ENCODE measurements at regions not wholly inside any gene's neighbourhood (a gene's known extent, or its start where the extent isn't known, plus 50 kb on each side); places are given as distances from the start of the nearest gene placed in this dataset.

DNA sequence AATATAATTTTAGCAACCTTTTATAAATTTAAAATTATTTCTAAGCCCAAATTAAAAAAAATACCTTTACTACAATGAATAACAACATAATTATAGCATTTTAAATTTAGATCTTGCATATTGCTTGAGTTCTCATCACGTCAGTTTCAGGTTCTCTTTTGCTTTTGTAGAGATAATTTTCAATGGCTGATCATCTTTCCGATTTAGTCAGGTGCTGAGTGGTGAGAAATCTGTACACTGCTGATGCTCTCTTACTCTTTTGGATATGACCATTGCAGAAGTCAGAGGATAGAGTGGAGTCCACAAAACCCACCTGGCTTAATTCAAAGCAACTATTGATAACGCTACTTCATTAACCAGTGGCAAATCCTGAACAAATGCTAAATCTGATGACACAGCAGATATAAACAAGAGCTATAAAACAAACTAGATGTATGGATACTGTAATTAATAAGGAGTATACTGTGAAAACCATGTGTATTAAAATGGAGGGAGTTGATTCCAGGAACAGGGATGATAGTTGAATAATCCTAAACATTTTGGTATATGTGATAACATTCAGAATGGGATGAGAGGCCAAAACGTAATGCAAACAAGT, 394.8 kb downstream of the CSNK1G3 start:
- DNase-seq = no peak

DNA sequence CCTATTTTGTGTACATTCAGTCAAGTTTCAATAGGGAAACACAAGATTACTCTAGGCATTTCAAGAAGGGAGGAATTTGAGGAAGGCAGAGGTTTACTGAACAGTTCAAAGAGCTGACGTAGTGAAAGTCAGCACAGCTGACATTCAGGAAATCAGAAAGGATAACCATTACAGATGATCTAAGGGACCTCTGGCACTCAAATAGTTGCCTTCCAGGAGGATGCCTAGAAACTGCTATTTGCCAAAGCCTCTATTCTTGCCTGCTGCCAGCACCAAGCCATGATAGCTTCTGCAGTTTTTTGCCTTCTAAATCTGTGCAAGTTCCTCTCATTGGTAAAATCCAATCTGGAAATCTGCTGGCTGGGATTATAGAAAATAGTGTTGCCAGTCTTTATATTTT, 373.1 kb downstream of the CSNK1G3 start:
- no peak for DNase-seq

DNA sequence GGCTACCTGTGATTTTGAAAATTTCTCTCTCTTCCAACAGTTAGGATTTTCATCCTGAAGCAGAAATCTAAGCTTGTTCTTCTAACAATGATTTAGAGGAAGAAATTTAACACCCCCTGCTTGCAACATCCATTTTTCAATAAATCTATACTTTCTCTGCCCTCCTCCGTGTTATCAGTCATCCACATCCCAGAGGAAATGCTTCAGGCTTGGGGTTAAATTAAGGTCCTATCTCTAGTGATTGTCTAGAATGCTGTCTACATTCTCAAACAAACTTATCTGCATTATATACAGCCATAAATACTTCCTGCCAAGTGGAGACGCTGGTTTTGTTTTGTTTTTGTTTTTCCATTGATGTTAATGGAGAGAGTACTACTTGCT, 371.0 kb downstream of the CSNK1G3 start:
- no peak for DNase-seq

DNA sequence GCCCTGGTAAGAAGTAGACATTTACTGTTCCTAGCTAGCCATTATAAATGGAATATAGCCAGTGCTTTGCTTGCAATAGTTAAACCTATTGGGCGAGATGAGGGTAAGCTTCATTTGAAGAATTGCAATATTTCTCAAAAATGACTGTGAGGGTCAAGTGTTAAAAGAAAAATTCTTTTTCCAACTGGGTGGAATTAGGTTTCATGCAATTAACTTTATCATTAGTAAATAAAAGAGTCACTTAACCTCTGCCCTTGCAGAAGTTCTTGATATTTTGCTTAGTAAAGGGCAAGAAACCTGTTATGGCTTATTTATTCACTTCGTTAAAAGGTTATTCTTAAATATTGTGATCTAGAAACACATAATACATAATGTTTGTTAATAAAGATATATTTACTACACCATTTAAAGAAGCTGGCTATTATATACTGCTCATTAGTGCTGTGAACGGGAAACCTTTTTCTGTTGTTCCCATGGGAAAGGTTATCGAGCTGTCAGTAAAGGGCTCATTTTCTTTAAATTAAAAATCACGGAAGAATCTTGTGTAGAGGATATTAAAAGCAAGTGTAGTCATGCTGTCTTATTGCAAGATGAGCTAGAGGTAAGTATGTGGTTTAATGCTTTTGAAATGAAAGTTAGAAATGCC, 370.5 kb downstream of the CSNK1G3 start:
- no peak for DNase-seq

DNA sequence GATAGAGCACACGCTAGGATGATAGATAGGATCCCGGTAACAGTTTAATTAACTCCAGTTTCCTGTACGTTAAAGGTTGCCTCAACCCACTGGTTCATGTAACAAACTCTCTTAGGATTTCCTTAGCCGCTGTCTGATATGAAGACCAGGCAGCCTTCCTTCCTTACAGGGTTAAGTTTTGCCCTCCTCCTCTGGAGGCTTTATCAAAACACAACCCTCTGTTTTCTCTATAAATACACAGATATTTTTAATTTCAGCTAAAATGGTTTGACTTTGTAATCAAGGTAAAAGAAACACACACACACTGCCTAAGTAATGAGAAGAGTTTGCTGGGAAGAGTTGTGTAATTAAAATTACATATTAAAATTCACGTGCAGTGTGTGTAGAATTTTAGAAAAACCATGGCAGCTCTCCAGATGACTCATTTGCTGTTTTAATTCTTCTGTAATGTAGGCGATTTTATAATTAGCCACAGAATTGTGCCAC, 369.8 kb downstream of the CSNK1G3 start:
- no peak for DNase-seq

DNA sequence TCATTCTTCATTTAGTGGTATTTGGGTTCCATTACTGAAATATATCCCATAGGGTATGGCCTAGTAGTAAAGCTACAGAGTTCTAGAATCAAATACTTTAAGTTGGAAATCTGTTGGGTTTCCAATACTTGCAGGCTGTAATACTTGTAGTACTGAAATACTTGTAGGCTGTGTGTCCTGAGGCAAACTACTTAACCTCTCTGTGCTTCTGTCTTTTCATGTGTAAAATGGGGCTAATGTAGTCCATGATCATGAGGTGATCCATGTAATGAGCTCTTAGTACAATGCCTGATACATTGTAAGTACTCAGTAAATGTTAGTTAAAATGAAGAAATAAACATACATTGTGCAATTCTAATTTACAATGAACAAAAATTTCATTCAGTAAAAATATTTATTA, 368.9 kb downstream of the CSNK1G3 start:
- DNase-seq = no peak

DNA sequence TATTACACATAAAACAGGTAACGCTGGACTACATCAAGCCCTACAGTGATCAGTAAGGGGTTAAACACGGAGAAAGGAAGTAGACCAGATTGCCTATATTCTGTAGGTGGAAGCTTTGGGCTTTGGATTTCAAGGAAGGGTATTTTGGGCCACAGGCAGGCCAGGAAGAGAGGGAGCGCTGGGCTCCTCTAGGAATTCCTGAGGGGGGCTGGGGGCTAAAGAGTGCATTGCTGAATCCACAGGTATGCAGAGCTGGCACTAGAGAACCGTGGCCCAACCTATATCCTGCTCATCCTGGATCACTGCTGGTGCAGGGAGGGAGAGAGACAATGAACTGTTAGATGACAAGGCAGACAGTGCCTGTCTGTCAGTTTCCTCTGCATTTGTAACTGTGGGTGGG, 367.1 kb downstream of the CSNK1G3 start:
- DNase-seq = no peak

DNA sequence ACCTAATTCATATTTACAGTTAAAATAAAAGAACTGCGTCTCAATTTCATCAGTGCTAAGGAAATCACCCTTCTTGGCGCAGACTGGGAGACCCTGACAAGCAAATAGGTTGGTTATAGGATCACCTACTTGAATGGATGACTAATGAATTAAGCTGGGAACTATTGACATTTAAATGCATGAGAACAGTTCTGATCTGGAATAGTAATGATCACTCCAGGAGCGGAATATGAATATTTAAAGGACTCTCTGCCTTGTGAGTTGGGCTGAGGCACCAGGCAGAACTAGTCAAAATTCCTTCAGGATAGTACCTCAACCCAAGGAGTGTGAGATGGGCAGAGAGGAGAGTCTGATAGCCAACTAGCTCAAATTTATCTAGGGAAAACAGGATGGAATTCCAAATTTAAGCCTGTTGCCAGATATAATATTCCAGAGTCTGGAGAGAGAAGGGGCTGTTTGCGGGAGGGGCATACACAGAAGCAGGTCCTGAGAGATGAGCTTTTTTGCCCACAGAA, 364.4 kb downstream of the CSNK1G3 start:
- DNase-seq = no peak

DNA sequence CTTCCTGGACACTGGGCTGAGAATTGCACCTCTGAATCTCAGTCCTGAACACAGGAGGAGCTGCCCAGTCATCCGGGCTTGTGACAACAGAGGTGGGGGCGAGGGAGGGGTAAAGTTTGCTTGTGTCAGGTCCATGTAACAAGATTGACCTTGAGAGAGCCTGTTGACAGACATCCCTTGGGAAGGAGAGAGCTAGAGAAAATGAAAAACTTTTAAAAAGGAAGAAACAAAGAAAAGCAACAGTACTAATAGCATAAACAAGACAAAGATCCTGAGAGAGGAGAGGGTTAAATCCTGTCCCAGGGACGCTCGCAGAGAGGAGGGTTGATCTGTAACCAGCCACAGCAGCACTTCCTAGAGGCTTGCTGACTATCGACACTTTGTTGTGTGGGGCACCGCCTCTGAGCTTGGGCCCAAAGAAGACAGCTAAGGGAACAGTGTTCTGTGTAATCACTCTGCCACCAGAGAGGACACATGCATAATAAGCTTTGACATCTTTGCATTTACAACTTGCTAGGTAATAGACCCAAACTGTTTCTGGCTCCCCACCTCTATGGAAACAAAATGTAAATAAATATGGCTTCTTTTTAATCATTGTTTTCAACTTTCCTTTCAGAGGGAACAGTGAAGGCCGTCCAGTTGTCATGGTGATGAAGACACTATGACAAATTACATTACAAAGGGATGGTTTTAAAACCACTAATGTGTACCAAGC, 363.7 kb downstream of the CSNK1G3 start:
- no peak for DNase-seq

DNA sequence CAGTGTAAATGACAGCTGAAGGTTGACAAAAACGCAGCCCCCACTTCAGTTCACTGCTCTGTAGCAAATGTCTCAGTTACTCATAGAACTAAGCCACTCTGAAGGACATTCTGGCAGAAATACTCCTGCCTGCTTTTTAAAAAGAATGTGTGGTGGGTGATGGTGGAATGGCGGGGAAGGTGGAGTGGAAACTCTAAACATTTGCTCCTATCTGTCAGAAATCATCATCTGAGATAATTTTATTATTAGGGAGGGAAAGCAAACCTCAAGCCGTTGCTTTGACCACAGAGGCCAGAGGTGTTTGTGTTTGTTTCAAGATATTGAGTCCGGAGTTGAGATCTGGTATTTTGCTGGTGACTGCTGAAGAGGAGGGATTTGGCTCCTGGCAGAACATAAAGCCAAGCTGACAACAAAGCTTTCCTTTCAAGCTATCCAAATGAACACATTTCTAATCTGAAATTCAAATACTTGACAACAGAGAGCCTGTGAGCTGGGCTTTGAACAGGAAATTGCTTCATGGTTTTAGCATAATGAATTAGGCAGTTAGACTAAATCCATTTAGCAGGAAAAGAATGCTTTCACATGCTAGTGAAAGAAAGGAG, 362.7 kb downstream of the CSNK1G3 start:
- DNase-seq = no peak

DNA sequence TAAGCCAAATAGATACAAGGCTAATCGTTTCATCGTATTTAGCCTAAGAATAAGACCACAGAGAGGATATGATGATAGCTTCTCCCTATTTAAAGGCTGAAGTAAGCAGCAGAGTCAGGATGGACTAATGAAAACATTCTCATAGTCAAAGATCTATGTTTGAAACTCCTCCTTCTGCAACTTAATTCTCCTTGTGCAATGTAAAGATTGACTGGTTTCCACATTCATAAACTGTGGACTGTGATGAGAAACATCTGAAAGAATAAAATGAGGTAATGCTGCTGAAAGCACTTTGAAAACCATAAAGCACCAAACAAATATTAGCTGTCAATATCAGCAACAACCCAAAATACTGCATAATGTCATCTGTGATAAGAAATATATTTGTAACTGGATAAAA, 361.9 kb downstream of the CSNK1G3 start:
- no peak for DNase-seq

DNA sequence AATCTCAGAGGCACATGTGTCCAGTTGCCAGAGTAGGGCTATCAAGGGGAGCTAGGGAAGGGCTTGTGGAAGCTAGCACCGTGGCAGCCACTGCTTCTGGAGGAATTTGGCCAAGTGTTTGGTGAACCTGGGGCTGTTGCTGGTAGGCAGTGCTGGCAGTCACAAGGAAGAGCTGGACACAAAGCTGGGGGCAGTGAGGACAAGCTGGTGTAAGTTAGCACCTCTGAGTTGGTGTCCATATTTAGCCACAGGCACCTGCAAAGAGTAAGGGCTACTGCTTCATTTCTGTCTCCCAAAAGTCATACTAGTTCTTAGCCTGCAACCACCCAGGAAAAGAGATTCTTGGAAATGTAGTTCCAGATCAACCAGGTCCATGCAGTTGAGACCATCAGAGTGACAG, 359.4 kb downstream of the CSNK1G3 start:
- no peak for DNase-seq

DNA sequence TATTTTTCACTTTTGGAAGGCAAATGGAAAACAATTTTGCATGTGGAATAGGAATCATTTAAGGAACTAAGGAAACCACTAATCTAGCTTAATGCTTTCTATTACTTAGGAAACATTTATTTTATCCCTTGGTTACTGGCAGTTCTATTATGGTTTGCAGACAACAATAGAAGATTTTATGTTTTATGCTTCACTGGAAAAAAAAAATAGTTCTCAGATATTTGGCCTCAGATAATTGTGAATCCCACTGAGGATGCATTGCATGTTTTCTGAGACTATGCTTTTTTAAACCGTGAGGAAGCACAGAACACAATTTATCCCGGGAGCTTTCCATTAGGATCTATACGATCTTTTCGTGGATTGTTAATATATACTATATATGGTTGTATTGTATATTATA, 356.9 kb downstream of the CSNK1G3 start:
- no peak for DNase-seq

DNA sequence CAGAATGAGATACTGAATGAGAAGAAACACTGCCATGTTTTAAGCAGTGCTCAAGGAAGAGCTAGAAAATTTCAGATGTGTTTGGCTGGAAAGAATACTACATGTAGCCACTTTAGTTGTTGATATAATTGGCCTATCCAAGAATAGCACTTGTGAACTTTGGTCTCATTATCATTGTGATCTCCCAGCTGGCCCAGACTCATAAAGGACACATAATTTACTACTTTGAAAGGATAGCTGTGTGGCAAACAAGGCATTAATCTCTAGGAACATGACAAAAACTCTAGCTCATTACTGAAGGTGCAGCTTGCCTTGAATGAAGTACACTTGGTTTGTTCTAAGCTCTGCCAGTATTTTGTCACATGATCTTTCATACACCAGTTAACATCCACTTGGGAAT, 356.3 kb downstream of the CSNK1G3 start:
- no peak for DNase-seq

DNA sequence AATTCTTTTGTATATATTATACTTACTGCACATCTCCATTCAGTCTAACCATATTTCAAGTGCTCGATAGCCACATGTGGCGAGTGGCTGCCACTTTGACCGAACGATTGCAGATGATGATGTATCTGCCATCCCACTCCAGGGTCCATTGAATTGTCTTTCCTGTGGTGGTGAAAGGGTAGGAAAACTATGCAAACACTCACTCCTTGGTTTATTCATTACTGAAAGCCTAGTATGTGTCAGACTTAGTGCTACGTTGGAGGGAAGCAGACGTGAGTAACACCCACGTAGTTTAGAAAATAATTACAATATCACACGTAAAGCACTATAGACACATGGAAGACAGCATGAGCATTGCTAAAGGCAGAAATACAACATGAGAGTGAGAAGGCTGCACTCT, 353.7 kb downstream of the CSNK1G3 start:
- DNase-seq = no peak

DNA sequence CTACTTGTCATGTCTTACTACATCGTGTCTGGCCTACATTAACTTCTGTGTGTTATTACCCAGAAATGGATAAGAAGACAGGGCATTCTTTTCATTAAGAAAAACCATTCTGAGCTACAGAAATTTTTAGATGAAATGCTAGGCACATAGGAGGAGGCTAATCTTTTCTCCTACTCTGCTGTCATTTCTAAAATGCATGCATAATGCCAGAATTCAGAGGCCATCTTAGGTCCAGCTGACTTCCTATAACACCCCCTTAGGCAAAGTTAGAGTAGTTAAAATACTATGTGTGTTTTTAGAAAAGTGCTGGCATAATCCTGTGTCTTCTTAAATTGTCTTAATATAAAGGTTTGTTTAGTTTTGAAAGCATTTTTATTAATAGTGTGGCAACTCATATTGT, 352.6 kb downstream of the CSNK1G3 start:
- no peak for DNase-seq

DNA sequence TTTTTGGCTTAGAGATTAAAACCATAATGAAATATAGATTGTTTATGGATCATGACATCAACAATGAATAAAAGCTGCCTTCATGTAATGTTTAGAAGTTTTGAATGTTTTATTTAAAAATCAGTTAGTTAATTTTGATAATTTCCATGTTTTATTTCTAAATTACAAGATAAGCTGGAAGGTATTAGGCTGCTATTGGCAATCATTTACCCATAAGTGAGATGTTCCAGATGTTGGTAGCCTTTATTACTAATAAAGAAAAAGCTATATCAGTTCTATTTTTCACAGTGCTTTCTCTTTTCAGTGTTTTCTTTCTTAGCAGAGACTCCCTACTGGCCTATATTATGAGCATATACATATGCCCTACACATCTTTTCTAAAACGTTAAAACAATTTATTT, 347.0 kb downstream of the CSNK1G3 start:
- DNase-seq = no peak

DNA sequence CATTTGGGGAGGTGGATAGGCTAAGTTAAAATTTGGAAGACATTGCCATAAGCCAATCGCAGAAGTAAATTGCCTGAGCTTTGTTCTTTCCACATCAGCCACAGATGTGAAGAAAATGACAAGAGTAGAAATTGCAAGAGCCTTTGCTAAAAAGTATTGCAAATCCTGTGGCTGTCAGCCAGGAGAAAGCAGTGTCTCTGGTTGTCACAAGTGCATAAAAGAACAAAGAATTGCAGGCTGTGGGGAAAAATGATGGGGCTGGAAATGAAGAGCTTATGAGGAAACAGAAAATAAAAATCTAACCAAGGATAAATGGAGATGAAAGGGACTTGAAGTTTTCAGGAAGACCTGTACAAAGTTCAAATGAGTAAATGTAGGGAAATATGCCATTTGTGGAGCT, 344.8 kb downstream of the CSNK1G3 start:
- DNase-seq = no peak

DNA sequence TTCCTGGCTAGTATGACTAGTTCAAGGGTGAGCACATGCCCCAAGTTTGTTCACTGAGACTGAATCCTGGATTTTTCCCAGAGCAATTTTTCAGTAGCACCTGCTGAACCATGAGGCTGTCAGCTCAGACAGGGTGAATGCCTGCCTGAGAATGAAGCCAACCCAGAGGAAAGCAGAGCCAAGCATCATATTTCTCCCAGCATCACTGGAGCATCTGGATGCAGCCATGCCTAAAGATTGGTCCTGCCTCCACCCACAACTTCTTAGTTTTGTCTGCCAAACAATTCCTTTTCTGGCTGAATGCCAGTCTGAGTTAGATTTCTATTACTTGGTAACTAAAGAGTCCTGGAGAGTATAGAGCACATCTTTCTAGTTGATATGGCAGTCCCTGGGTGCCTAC, 343.6 kb downstream of the CSNK1G3 start:
- no peak for DNase-seq

DNA sequence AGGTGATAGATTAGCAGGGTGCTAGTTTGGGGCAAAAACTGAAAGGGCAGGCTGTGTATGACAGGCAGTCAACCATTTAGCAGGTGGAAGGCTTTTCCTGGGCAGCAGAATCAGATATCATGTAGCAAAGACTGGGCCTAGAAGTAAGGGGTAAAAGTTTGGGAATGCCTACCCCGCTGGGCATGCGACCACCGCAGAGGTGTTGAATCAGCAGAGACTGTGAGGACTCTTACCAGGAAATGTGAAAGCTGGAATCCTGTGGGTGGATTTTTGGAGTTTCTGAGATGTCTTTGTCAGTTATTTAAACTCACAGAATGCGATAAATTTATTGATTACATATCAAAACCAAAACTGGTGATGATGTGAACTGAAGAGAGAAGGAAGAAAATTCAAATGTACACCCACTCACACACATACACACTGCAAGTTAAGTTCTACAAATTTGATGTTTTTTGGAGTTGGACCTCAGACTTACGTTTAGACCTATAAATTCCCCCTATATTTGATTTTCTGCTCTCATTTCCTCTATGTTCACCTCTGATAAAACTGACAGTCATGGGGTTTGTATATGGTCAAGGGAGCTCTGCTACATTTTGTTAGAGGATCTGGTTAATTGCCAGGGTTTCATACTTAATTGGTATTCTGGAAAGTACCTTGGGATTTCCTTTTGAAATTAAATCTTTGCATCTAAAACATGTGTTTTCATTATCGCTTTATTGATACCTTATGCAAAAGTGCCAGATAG, 333.6 kb downstream of the CSNK1G3 start:
- DNase-seq = no peak

DNA sequence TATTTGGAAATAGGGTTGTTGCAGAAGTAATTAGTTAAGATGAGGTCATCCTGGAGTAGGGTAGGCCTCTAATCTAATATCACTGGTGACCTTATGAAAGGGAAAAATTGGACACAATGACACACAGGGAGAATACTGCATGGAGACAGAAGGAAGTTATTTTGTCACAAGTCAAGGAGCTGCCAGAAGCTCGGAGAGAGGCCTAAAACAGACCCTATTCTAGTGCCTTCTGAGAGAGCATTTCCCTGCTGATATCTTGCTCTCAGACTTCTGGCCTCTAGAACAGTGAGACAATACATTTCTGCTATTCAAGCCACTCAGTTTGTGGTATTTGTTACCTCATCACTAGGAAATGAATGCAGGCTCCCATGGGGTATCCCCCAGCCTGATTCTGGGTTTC, 332.9 kb downstream of the CSNK1G3 start:
- DNase-seq = no peak

DNA sequence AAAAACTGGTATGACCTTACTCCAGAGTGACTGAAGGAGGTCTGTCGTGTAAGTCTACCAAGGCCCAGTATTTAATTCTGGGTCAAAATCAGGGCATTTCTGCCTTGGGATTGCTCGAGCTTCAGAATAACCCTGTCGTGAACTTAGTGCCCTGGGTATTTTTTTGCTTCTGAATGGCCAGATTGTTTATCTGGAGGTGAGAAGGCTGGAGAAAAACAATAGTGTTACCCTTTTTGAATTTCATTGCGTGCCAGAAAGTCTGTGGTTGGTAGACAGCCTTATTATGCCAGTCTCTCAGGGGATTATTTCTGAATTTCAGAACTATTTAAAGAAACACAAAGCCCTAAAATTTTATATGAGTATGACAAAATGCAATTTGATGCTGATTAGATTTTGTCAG, 323.4 kb downstream of the CSNK1G3 start:
- DNase-seq = no peak

DNA sequence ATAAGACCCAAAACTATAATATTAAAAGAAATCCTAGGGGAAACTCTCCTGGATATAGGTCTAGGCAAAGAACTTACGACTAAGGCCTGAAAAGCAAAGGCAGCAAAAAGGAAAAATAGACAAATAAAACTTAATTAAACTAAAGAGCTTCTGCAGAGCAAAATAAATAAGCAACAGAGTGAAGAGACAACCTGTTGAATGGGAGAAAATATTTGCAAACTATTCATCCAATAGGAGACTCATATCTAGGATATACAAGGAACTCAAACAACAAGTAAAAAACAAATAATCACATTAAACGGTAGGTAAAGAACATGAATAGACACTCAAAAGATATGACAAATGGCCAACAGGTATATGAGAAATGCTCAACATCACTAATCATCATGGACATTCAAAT, 318.6 kb downstream of the CSNK1G3 start:
- DNase-seq = no peak

Measured in hematopoietic multipotent progenitor cell treated with erythropoietin and hydrocortisone succinate and interleukin-3 and kit ligand, for 8 days (in vitro differentiated cells).